Skeletal muscle cell (primary cell): ENCODE measurements at regions not wholly inside any gene's neighbourhood (a gene's known extent, or its start where the extent isn't known, plus 50 kb on each side); places are given as distances from the start of the nearest gene placed in this dataset.

Experiments used
- DNase-seq: peaks from one replicate; pipeline ENCODE4 v3.0.0-alpha.2; 2010; ENCODE audit warnings: low read depth
- H3K4me3 ChIP-seq: 2 replicates; pipeline ENCODE4 v1.5.1; 2011; ENCODE audit warnings: low read depth, mild to moderate bottlenecking, control low read depth, low read length, moderate library complexity

DNA sequence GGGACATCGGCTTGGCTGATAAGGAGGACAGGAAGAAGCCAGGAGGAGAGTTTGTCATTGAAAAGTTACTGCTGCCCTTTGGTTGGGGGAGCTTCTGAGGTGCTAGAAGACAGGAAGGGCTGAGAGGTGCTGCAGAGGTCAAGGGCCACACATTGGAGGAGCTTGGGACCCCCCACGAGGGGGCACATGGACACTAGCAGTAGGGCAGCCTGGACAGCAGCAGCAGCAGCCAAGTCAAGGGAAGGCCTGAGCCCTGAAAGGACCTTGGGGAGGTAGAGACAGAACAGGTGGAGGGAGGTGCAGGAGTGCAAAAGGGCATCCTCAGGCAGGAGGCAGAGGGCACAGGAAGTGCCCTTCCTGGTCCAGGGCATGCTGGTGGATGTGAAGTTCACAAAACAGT lies 439.7 kb upstream of the IGFBP3 start:
- DNase-seq, result no peak
- no peak overlapping the region for H3K4me3 ChIP-seq

DNA sequence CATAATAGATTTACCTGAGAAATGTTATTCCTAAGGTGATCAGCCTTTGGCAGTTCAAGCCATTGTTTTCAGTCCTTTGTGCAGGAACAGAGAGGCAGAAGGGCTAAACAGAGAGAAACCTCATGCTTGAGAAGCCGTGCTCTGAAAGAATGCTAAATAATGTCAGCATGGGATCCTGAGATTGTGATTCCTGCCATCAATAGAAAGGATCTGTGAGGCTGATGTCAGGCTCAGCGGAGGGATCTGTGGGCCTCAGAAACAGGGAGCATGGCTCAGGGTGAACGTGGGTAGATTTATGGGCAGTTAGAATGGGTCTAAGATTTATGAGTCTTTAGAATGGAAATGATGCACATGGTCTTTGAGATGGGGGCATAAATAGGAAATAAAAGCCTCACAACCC lies 439.2 kb upstream of the IGFBP3 start:
- no peak overlapping the region for H3K4me3 ChIP-seq
- no peak for DNase-seq

DNA sequence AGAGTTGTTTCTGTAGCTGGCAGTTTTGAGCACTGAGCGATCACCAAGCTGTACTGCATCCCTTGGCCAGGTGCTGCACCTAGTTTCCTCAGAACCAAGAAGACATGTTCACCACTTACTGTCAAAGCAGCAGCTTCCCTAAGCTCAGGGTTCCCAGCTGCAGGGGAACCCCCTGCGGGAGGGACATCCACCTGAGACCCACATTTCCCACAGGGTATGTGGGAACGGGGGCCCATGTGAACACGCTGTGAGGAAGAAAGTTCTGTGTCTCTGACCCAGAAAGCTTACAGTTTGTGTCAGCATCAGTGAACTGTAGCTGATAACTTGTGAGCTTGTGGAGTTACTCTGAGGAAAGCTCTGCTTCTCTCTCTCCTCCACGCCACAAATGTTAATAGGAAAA lies 436.8 kb upstream of the IGFBP3 start:
- no peak for DNase-seq
- H3K4me3 ChIP-seq, result no peak overlapping the region

DNA sequence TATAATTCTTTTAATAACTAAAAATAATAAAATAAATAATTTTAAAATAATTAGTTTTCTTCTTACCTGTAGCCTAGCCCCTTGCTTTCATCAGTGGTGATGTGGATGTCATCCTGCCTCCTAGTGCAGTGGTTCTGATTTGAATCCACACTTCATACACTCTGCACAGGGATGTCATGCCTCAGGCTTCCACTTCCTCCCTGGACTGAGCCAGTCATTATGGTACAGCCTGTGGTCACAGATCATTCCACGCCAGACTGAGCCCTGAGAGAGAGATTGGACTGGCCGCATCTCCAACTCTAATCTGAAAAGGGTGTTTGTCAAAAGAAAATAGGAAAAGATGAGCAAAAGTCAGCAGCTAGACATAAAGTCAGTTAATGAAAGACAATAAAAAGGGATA lies 436.2 kb upstream of the IGFBP3 start:
- H3K4me3 ChIP-seq, result no peak overlapping the region
- DNase-seq, result no peak

DNA sequence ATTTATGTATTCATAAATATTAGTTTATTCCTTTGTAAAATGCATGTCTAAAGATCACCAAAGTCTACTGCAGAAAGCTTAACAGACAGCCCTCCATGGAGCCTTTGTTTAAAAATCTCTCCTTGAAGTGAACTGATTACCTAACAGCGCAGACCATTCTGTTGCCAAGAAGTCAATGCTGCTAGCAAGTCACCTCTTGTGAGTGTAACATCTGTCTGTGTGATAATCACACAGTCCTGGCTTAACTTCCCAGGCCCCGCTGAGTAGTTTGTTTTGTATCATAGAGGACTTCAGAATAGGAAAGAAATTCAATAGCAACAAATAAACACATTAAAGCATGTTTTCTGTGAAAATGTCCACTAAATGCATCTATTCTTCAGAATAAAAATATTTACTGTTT lies 435.3 kb upstream of the IGFBP3 start:
- peak; percentile 4 for DNase-seq
- no peak overlapping the region for H3K4me3 ChIP-seq

DNA sequence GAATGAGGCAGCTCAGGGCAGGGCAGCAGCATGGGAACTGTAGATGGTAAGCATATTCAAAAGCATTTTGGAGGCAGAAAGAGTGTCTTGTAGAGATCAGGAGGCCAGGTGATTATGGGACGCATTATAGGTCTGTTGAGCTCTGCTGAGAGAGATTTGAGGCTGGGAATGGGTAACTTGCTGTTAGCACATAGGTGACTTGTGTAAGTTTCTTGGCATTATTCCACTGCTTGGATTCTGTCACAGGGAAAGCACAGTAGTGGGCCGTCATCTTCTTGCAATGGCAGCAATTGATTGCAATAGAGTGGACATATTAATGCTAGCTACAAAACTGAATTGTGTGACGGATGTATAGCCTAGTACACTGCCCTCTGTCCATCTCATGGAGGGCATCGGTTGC lies 434.3 kb upstream of the IGFBP3 start:
- no peak overlapping the region for H3K4me3 ChIP-seq
- DNase-seq, result no peak

DNA sequence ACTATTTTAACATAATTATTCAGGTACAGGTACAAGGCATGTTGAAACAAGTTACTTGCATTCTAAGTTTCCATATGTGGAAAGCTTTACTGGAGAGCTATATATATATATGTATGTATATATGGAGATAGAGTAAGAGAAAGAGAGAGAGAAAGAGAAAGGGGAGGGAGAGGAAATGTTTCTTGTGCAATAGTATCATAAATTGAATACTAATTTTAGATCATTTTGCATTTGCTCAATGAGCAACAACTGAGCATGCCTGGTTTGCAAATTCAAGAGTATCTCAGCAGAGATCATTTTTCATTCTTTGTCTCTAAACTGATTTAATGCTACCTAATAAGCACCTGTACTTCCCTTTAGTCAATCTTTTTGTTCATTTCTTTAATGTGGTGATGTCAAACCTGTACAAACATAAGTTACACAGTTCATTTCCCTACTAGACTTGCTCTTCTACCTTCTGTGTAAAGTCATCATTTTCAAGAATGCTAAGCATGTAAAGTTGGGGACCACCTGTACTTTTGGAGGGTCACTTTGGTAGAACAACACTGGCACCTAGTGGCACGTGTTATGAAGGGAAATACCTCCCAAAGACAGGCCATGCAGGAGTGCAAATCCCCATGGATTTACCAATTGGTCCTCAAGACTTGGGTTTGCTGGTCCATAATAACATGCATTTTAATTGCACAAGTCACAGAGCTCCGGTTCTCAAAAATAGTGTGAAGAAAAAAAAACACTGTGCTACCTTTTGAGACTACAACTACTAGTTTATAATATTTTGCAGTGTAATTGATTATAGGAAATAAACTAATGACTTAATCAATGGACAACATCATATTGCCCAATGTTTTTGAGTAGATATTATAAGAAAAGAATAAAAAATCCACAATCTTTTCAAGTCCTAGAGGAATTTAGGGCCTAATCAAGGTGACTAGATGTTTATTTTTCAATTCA lies 431.2 kb upstream of the IGFBP3 start:
- no peak overlapping the region for H3K4me3 ChIP-seq
- DNase-seq, result peak; percentile 21

DNA sequence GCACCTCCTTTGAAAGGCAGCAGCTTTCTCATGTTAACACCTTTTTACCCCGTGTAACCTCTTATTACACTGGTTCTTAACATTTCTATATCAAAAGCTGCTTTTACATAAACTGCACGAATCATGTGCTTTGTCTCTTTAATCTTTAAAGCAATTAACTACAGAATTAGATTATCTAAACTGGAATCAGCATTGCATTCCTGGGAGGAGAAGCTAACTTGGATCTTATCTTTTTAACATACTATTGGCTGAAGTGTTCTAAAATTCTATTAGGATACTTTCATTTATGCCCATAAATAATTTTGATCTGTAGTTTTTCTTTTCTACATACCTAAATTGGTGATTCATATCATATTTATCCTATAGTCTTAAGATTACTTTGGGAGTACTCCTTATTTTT lies 428.4 kb upstream of the IGFBP3 start:
- DNase-seq, result no peak
- H3K4me3 ChIP-seq, result no peak overlapping the region

DNA sequence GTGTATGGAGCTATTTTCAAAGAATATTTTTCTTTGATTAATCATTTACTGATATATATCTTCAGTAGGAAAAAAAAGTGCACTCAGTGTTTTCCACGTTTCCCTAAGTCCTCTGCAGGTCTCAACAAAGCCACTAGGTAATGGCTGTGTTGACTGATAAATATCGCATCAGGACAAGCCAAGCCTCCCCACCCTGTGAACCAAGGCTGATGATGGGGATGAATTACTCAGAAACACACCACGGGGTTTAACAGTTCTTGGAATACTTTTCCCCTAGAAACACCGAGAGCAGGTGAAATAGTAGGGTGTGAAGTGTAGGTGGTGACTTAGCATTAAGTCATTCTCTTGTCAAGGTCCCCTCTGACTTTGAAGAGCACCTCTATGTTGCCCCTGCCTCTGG lies 423.5 kb upstream of the IGFBP3 start:
- DNase-seq, result no peak
- H3K4me3 ChIP-seq, result no peak overlapping the region

DNA sequence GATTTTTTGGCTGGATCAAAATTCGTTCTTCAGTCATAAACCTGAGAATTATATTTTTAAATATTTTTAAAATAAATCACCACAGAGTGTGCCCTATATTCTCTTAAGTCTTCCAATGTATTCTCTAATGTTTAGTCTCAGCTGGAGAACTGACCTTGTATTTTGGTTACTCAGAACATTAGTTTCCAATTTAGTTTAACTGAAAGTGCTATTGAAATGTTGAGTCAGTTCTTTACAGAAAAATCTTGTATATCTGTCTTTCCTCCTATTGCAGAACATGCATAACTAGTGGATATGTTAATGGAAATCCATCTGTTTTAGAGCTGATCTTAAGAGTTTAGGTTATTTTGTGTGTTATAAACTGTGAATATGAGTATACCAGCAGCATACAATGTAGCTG lies 422.7 kb upstream of the IGFBP3 start:
- no peak overlapping the region for H3K4me3 ChIP-seq
- DNase-seq, result no peak

DNA sequence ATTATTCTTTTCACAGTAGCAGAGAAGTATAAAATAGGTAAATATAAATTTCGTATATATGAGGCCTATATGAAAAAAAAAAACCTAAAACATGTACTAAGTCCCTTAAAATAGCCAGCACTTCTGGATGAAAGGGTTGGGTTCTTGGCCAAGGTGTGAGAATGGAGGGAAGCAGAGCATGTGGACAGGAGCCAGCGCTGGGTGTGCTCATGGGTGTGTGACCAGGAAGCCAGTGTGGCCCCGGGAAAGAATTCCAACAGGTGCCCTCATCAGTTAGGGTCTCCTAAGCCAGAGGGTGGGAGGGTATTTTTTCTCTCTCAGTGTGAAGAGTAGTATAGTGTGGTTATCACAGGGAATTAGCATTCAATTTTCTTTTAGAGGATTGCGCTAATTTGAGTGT lies 401.9 kb upstream of the IGFBP3 start:
- no peak for DNase-seq
- H3K4me3 ChIP-seq, result no peak overlapping the region

DNA sequence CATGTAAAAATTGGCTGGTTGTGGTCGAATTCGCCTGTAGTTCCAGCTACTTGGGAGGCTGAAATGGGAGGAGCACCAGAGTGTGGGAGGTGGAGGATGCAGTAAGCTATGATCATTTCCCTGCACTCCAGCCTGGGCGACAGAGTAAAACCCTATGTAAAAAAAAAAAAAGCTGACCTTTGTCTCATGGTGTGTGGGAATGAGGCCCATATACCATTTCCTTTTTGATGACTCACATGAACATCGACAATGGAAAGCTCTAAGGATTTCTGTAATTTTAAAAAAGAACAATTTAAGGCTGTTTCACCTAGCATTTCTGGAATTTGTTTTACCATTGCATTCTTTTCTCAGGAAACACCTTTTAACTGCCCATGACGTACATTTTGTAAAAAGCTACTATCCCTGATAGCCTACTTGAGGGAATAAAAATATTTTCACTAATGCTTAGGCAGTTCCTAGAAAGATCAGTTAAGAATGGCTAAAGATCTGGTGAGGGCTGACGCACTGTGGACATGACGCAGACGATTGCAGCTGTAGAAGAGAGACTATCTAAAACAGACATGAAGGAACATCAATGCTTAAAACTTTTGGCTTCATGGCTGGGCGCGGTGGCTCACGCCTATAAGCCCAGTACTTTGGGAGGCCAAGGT lies 400.6 kb upstream of the IGFBP3 start:
- H3K4me3 ChIP-seq, result no peak overlapping the region
- DNase-seq, result peak; percentile 83

DNA sequence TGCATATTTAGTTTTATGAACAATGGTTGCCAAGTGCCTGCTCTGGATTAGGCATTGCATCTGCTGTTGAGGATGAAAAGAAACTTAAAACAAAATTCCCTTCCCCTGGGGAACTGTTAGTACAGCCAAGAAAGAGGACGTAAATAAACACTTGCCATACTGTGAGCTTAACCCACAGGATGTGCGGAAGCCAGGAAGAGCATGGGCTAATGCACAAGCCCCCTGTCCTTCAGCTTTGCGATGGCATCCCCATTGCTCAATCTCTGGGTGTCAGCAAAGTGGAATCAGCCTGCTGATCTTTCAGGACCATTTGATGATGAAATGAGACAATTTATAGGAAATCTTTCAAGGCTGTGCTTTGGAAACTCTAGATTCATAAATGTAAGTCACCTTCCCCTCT lies 399.9 kb upstream of the IGFBP3 start:
- no peak overlapping the region for H3K4me3 ChIP-seq
- DNase-seq, result peak; percentile 84

DNA sequence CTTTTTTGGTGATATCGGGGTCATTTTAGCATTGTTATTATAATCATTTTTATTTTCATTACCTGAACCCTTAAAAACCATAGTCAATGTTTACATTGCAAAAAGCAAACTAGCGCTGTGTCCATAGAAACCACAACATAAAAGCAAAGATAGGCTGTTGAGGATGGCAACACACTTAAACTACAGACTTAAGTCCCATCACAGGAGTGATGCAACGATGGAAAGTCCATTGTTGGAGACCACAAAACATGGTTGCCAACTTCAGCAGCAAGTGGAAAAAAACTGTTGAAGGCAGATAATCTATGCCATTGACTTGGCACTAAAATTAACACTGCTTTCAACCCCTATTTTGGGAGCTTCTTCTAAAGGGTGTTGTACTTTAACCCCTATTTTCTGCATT lies 398.8 kb upstream of the IGFBP3 start:
- H3K4me3 ChIP-seq, result no peak overlapping the region
- DNase-seq, result no peak

DNA sequence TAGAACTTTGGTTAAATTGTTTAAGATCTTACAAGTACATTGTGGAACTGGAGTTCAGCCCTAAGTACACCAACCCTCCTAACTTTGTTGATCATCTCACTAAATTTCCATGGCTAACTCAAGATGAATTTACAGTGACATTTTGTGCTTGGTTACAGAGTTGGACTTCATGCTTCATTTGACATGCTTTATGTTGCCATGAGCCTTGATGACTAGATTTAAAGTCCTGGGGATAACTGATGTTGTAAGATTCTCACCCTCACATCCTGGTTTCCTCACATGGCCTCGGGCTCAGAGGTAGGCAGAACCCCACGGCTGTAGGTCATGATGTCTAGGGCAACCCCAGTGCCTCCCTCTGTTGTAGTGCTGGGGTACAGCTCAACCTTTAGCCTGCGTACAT lies 397.2 kb upstream of the IGFBP3 start:
- no peak for DNase-seq
- no peak overlapping the region for H3K4me3 ChIP-seq

DNA sequence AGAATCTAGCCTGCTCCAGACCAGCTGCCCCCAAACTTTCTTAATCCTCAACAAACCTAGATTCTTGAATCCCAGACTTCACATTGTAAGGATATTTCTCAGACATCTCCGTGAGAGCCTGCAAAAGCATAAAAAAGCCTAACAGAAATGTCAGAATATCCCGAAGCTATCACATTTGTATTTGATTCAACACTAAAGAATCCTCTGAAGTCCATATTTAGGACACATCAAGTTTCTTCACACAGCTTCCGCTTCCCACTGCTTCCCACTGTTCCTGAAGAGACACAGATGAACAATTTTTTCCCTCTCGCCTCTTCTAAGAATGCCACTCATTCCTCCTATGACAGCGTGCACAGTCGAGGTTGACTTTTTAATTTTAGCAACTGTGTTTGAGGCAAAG lies 396.2 kb upstream of the IGFBP3 start:
- no peak for DNase-seq
- H3K4me3 ChIP-seq, result no peak overlapping the region

DNA sequence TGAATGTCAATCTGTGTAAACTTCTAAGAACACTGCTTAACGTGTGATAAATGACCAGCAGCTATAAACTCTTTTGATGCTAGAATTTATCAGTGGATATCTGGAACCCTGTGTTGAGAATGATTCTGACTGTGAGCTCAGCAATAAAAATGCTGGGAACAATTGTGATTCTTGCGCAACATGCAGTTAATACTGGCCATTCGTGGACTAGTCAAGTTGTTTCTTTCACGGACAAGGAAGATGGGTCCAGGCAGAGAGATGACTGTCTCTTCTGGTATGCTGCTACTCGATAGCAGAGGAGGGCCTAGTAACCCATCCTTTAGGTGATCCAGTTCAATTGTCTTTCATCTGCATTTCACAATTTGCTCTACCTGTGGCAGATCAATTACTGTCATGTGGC lies 394.8 kb upstream of the IGFBP3 start:
- peak; percentile 65 for DNase-seq
- no peak overlapping the region for H3K4me3 ChIP-seq

DNA sequence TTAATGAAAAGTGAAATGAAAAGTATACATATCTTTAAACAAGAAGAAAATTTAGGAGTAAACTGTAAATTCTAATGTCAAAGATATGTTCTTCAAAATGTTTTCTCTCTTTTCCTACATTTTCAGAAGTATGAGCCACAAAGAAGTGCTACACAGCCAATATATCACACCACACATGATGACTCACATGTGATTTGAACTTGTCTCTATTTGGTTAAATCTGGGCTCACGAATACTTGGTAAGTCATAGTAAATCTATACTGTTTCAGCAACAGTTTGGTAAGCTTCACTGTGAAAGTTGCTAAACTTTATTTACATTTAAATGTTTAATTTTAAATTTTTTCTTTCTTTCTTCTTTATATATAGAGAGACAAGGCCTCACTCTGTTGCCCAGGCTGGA lies 380.6 kb upstream of the IGFBP3 start:
- no peak overlapping the region for H3K4me3 ChIP-seq
- DNase-seq, result no peak

DNA sequence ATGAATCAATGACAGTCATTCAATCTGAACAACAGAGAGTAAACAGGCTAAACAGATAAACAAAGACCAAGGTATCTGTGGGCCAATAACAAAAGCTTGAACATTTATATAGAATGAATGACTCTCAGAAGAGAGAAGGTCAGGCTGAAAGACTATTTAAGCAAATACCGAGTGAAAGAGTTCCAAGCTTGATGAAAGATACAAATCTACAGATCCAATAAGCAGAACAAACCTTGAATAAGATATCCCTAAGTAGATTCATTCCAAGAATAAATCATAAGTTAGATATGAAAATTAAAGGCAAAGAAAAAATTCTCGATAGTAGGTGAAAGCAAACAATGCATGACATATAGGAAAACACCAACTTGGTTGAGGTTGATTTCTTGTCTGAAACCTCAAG lies 376.4 kb upstream of the IGFBP3 start:
- no peak for DNase-seq
- no peak overlapping the region for H3K4me3 ChIP-seq

DNA sequence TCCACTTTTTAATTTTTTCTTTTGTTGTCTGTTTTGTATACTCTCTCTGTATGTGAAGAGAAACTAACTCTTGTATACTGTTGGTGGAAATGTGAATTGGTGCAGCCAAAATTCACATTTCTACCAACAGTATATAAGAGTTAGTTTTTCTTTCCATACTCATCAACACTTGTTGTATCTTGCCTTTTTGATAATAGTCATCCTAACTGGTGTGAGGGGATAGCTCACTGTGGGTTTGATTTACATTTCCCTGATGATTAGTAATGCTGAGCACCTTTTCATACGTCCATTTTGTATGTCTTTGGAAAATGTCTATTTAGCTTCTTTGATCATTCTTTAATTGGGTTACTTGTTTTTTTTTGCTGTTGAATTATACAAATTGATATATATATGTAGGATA lies 375.5 kb upstream of the IGFBP3 start:
- DNase-seq, result no peak
- H3K4me3 ChIP-seq, result no peak overlapping the region

DNA sequence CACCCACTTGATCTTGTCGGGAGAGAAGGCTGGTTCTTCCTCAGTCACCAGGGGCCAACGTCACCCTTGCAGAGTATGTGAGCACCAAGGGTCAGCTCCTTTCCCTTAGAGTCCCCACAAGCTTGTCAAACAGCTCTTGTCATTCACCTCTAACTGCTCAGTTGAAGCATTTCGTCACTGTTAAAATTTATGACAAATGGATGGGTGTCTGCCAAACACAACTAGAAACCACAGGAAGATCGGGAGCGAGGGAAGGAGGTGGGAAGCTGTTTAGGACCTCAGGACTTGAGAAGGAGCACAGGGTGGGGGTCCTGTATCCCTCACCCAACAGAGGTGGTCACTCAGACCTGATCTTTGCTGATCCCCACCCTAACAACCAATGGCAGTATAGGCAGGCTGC lies 373.3 kb upstream of the IGFBP3 start:
- DNase-seq, result no peak
- H3K4me3 ChIP-seq, result no peak overlapping the region
